CD14-positive monocyte (primary cell): ENCODE measurements at regions not wholly inside any gene's neighbourhood (a gene's known extent, or its start where the extent isn't known, plus 50 kb on each side); places are given as distances from the start of the nearest gene placed in this dataset.

Source experiments
- DNase-seq, 3 donors: peaks; one replicate each; pipeline ENCODE4 v3.0.0-alpha.2; 2011 to 2022
- H2AFZ ChIP-seq: 2 replicates; pipeline ENCODE4 v1.6.0; 2012; ENCODE audit warnings: mild to moderate bottlenecking, low read depth, low read length, inconsistent platforms; ENCODE audit not compliant: insufficient read depth, poor library complexity, severe bottlenecking
- H3K27ac ChIP-seq, 2 donors: 1 replicate in 1 of 2; 2 replicates in 1 of 2; pipeline ENCODE4 v1.5.1; 2012 to 2013; ENCODE audit warnings: low read length in 2 of 2, control low read depth in 1 of 2, inconsistent platforms in 1 of 2, low read depth in 1 of 2, mild to moderate bottlenecking in 1 of 2
- H3K27me3 ChIP-seq, 2 donors: one replicate each; pipeline versions ENCODE4 v1.6.0 to v1.6.1; 2011 to 2013; ENCODE audit warnings: low read length in 2 of 2; ENCODE audit not compliant: control insufficient read depth in 2 of 2, insufficient read depth in 2 of 2
- H3K36me3 ChIP-seq, 2 donors: replicated peaks in 1 of 2; 1 replicate in 1 of 2; 2 replicates in 1 of 2; pipeline versions ENCODE4 v1.5.1 to v1.6.1; 2012 to 2013; ENCODE audit warnings: low read length in 2 of 2, control low read depth in 1 of 2, inconsistent platforms in 1 of 2, mild to moderate bottlenecking in 1 of 2; ENCODE audit not compliant: insufficient read depth in 2 of 2, control insufficient read depth in 1 of 2
- H3K4me1 ChIP-seq, 2 donors: 1 replicate in 1 of 2; 2 replicates in 1 of 2; pipeline versions ENCODE4 v1.5.1 to v1.6.1; 2012 to 2013; ENCODE audit warnings: low read length in 2 of 2, control low read depth in 1 of 2, inconsistent platforms in 1 of 2, mild to moderate bottlenecking in 1 of 2, moderate library complexity in 1 of 2; ENCODE audit not compliant: insufficient read depth in 2 of 2, control insufficient read depth in 1 of 2
- H3K4me2 ChIP-seq: replicated peaks from 2 replicates; pipeline ENCODE3; 2012; ENCODE audit warnings: low read length, moderate library complexity, mild to moderate bottlenecking; ENCODE audit not compliant: poor library complexity, severe bottlenecking; ENCODE audit errors: extremely low read depth
- H3K4me3 ChIP-seq, 3 experiments: fragments of 200-600 bp in 1 of 3; sonication (generic) in 1 of 3; replicated peaks in 1 of 3; 1 replicate in 2 of 3; 2 replicates in 1 of 3; pipeline ENCODE4 v1.5.1; 2011 to 2013; ENCODE audit warnings: low read length in 3 of 3, mild to moderate bottlenecking in 3 of 3, control low read depth in 2 of 3, low read depth in 2 of 3, inconsistent platforms in 1 of 3, moderate library complexity in 1 of 3
- H3K79me2 ChIP-seq: 2 replicates; pipeline ENCODE4 v1.6.0; 2012; ENCODE audit warnings: mild to moderate bottlenecking, control low read depth, inconsistent platforms, low read length, moderate library complexity; ENCODE audit not compliant: insufficient read depth
- H3K9ac ChIP-seq: 2 replicates; pipeline ENCODE4 v1.6.0; 2017; ENCODE audit warnings: low read length, mild to moderate bottlenecking; ENCODE audit not compliant: insufficient read depth, poor library complexity, severe bottlenecking
- H3K9me3 ChIP-seq, 2 donors: replicated peaks in 1 of 2; 1 replicate in 1 of 2; 2 replicates in 1 of 2; pipeline versions ENCODE4 v1.5.1 to v1.6.1; 2012 to 2013; ENCODE audit warnings: low read length in 2 of 2, control low read depth in 1 of 2; ENCODE audit not compliant: control insufficient read depth in 1 of 2, insufficient read depth in 1 of 2
- H4K20me1 ChIP-seq: 2 replicates; pipeline ENCODE4 v1.6.0; 2012; ENCODE audit warnings: mild to moderate bottlenecking, low read length, control low read depth, moderate library complexity; ENCODE audit not compliant: insufficient read depth
- H3K27ac Mint-ChIP-seq, 7 donors: one replicate each; pipeline ENCODE4 v1.8.0; 2020; ENCODE audit warnings: mild to moderate bottlenecking in 7 of 7, mixed read lengths in 7 of 7, moderate library complexity in 6 of 7, inconsistent platforms in 2 of 7
- H3K27me3 Mint-ChIP-seq, 3 donors: one replicate each; pipeline ENCODE4 v1.8.0; 2021 to 2022; ENCODE audit warnings: low read depth in 3 of 3, mild to moderate bottlenecking in 3 of 3, mixed read lengths in 3 of 3, moderate library complexity in 3 of 3, inconsistent platforms in 1 of 3
- H3K36me3 Mint-ChIP-seq, 2 donors: one replicate each; pipeline ENCODE4 v1.8.0; 2020; ENCODE audit warnings: mixed read lengths in 2 of 2, inconsistent platforms in 1 of 2, mild to moderate bottlenecking in 1 of 2
- H3K4me1 Mint-ChIP-seq: one replicate; pipeline ENCODE4 v1.8.0; 2020; ENCODE audit warnings: mild to moderate bottlenecking, mixed read lengths
- H3K4me3 Mint-ChIP-seq, 2 donors: one replicate each; pipeline ENCODE4 v1.8.0; 2020; ENCODE audit warnings: mild to moderate bottlenecking in 2 of 2, mixed read lengths in 2 of 2, moderate library complexity in 1 of 2
- H3K9me3 Mint-ChIP-seq, 7 donors: one replicate each; pipeline ENCODE4 v1.8.0; 2020 to 2022; ENCODE audit warnings: mixed read lengths in 7 of 7, mild to moderate bottlenecking in 6 of 7, moderate library complexity in 6 of 7, inconsistent platforms in 2 of 7
- CTCF ChIP-seq: fragments of 200-600 bp; IDR thresholded peaks from one replicate; pipeline ENCODE4 v1.8.0; 2022; ENCODE audit warnings: antibody characterized with exemption, mild to moderate bottlenecking
- WGBS: methylation state at CpG from one replicate; pipeline ENCODE4 v1.1.5; 2013; ENCODE audit warnings: missing lambda C conversion rate; ENCODE audit not compliant: insufficient coverage; 5-methylcytosine and 5-hydroxymethylcytosine counted together
- intact Hi-C, 2 donors: fragments of 100-400 bp; cut with micrococcal nuclease; formaldehyde crosslinking; loops; one replicate each; pipeline versions ENCODE4 v1.15.0 to v1.15.1; 2023

GRCh38 chr7:79880312-79880711 is 254.3 kb upstream of the GNAI1 start:
- no peaks in the 10 kb centered on the region for H3K4me1 ChIP-seq
- H3K9me3 Mint-ChIP-seq, result peaks cover 0 to 2% (median 0%) of the 10 kb centered on the region in 7 donors
- no peak for DNase-seq
- H3K36me3 ChIP-seq, result no peaks in the 10 kb centered on the region
- WGBS, result 80% methylated on average over 1 of the region's 2 CpGs
- H3K79me2 ChIP-seq, result no peaks in the 10 kb centered on the region
- H4K20me1 ChIP-seq, result no peaks in the 10 kb centered on the region
- no peak overlapping the region for H3K27ac ChIP-seq
- H3K36me3 Mint-ChIP-seq, result no peaks in the 10 kb centered on the region
- intact Hi-C loops, result no loop called here
- no peak overlapping the region for H3K9ac ChIP-seq
- H3K27me3 Mint-ChIP-seq, result no peaks in the 10 kb centered on the region
- no peak overlapping the region for H3K4me3 ChIP-seq
- no peak for TF ChIP-seq CTCF
- no peak overlapping the region for H2AFZ ChIP-seq
- H3K9me3 ChIP-seq, result no peaks in the 10 kb centered on the region
- no peaks in the 10 kb centered on the region for H3K4me1 Mint-ChIP-seq
- no peak overlapping the region for H3K4me2 ChIP-seq
- H3K27me3 ChIP-seq, result no peaks in the 10 kb centered on the region
- no peak overlapping the region for H3K4me3 Mint-ChIP-seq
- no peak overlapping the region for H3K27ac Mint-ChIP-seq

- H3K27me3 Mint-ChIP-seq, result no peaks in the 10 kb centered on the region
- no CpG with 5 or more reads among the region's 3 CpGs for whole genome bisulfite sequencing
- H3K27ac ChIP-seq, result no peak overlapping the region
- H3K9me3 ChIP-seq, result no peaks in the 10 kb centered on the region
- no peak overlapping the region for H3K9ac ChIP-seq
- no peaks in the 10 kb centered on the region for H3K36me3 ChIP-seq
- no peaks in the 10 kb centered on the region for H3K4me1 ChIP-seq
- no peak overlapping the region for H3K4me3 ChIP-seq
- TF ChIP-seq CTCF, result no peak
- H3K9me3 Mint-ChIP-seq, result peaks cover 0 to 2% (median 0%) of the 10 kb centered on the region in 7 donors
- H3K4me2 ChIP-seq, result no peak overlapping the region
- H3K27ac Mint-ChIP-seq, result no peak overlapping the region
- H4K20me1 ChIP-seq, result no peaks in the 10 kb centered on the region
- H3K36me3 Mint-ChIP-seq, result no peaks in the 10 kb centered on the region
- H3K4me3 Mint-ChIP-seq, result no peak overlapping the region
- intact Hi-C loops, result no loop called here
- no peaks in the 10 kb centered on the region for H3K79me2 ChIP-seq
- DNase-seq, result no peak
- H3K27me3 ChIP-seq, result no peaks in the 10 kb centered on the region
- H2AFZ ChIP-seq, result no peak overlapping the region
- H3K4me1 Mint-ChIP-seq, result no peaks in the 10 kb centered on the region
These were observed 256.7 kb upstream of the GNAI1 start for GRCh38 chr7:79877874-79878465.
